Stimulated activated CD8-positive, alpha-beta memory T cell treated with anti-CD3 and anti-CD28 coated beads, Interleukin-15, amount 100 ng/mL, for 4 hours (primary cell): ENCODE measurements at regions not wholly inside any gene's neighbourhood (a gene's known extent, or its start where the extent isn't known, plus 50 kb on each side); places are given as distances from the start of the nearest gene placed in this dataset.

ENCODE experiments used
- DNase-seq, 2 donors: peaks; one replicate each; pipeline ENCODE4 v3.0.0-alpha.2; 2020; ENCODE audit warnings: low read depth in 2 of 2

DNA sequence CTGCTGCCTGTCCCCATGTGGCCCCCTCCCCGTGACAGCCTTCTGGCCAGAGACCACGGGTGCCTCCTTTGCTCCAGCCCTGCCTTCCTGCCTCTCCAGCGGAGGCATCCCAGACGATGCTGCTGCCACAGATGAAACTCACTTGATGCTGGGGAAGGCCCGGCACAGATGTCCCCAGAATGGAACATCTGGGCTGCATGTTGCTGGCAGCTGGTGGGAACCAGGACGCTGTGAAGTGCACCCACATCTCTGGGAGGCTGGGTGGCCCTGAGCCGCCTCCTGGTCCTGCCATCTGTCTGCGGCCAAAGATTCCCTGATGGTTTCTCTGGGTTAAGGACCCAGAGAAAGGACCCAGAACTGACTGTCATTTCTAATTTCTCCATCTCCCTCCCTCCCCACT lies 51.9 kb upstream of the PTPRS start:
- DNase-seq, result no peak

GRCh38 chr19:5393088-5393487 lies 52.5 kb upstream of the PTPRS start:
- DNase-seq, result no peak

DNA sequence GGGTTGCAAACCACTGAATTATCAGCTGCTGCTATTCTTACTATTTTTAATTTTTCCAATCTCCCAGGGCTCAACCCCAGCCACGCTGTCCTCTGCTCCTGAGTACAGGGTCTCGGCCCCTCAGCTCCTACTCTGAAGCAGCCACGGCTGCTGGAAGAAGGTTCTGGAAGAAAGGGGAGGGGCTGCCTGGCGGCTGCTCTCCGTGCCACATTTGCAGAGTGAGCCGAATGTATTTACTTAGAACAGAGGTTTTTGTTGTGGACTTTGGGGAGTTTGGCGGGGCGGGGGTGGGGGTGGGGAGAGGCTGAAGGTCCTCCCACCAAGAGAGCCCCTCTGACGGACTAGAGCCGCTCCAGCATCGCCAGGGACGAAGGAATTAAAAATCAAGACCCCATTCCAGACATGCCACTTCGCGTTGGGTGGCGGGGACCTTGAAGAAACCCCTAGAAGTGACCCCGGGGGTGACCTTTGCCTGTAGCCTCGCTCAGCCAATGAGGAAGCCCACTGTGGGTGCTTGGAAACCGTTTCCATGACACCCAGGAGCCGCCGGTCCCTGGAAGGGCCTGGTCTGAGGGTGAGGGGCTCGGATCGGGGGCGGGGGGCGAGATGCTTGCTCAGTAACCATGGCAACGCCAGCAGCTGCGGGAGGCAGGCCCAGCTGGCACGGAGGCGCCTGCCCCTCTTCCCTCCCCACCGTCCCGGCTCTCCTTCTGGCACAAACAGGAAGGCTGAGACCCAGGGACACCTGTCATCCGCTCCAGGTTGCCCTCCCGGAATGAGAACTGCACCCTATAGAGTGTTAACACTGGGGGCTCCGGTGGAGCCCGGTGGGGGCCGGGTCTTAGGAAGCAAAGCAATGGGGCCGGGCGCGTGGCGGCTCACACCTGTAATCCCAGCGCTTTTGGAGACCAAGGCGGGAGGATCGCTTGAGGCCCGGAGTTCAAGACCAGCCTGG lies 54.2 kb upstream of the PTPRS start:
- no peak for DNase-seq

DNA sequence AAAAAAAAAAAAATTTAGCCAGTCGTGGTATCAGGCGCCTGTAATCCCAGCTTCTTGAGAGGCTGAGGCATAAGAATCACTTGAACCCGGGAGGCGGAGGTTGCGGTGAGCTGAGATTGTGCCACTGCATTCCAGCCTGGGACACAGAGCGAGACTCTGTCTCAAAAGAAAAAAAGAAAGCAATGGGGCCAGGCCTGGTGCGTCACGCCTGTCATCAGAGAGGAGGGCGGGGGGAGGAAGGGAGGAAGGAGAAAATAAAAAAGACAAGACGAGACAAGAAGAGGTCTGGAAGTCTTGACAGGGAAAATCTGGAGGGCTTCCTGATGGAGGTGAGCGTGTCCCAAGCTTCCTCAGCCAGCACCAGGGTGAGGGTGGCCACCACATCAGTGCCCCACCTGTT lies 54.9 kb upstream of the PTPRS start:
- DNase-seq, result no peak

GRCh38 chr19:5396096-5396939 lies 55.7 kb upstream of the PTPRS start:
- no peak for DNase-seq

DNA sequence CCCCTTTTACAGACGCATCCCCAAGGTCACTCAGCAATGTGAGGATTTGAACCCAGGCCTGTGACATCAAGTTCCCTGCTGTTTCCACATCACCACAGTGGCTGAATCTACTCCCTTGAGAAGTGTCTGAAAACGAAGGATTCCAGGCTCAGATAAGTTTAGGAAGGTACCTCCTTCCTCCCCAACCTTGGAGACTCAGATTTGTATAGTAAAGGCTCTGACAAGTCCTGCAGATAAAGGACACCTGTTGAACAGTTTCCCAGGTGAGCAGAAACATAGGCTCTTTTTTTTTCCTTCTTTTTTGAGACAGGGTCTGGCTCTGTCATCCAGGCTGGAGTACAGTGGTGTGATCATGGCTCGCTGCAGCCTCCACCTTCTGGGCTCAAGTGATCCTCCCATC lies 56.4 kb upstream of the PTPRS start:
- DNase-seq, result no peak

- DNase-seq, result no peak
Measured at GRCh38 chr19:5397804-5398692, 57.2 kb upstream of the ZNRF4 start.

DNA sequence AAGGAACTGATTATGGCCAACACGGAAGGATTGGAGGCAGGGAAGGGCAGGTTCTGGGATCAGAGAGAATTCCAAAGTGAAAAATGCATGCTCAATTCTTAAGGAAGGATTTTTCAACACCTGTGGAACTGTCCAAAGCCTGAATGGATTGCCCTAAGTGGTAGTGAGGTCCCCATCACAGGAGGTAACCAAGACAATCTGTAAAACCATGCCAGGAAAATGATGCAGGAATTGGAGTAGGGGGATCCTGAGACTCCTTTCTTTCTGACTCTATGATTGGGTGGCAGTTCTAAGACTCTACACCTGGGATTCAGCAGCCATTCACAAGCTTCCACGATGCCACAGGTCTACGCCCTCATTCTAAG lies 56.5 kb upstream of the ZNRF4 start:
- no peak for DNase-seq

DNA sequence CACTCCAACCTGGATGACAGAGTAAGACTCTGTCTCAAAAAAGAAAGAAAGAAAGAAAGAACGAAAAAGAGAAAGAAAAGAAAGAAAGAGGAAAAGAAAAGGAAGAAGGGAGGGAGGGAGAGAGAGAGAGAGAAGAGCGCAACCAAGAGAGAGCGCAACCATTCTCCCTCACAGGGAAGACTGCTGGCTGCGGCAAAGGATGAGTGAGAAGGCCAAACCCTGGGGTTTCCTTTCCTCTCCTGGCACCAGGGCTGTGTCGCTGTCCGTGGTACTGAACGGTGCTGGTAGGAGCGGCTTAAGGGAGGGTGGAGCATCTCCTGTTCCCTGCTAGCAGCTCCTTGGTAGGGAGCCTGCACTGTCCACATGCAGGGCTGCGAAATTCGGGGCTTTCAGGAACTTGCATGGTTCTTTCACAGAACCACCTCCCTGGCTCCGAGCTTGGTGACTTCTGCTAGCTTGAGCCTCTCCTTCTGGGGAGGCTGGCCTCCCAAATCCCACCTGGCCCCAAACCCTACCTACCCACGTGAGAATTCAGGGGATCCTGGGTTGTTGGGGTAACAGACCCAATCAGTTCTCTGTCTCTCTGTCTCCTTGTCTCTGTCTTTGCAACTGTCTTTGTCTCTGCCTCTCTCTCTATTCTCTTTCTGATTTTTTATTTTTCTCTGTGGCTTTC lies 51.1 kb upstream of the ZNRF4 start:
- peak; percentile 1 to 3 for DNase-seq
